Iris pigment epithelial cell (primary cell): ENCODE measurements at regions not wholly inside any gene's neighbourhood (a gene's known extent, or its start where the extent isn't known, plus 50 kb on each side); places are given as distances from the start of the nearest gene placed in this dataset.
"Not testable (repeated sequence)": the region's sequence is repeated elsewhere in the genome, so short reads cannot be mapped to it uniquely, and the experiment has no call there.

ENCODE experiments used
- DNase-seq: peaks from one replicate; pipeline ENCODE4 v3.0.0-alpha.2; 2011; ENCODE audit warnings: low read depth

GRCh38 chr7:96770758-96771157 lies 61.1 kb upstream of the SEM1 start:
- no peak for DNase-seq

- no peak for DNase-seq
Measured at GRCh38 chr7:96772139-96772694, 62.6 kb upstream of the SEM1 start.

GRCh38 chr7:96773483-96773882 lies 63.8 kb upstream of the SEM1 start:
- no peak for DNase-seq

GRCh38 chr7:96774358-96774757 lies 64.7 kb upstream of the SEM1 start:
- no peak for DNase-seq

- DNase-seq, result no peak
Measured at GRCh38 chr7:96775046-96775445, 65.4 kb upstream of the SEM1 start.

GRCh38 chr7:96778263-96778662 lies 68.6 kb upstream of the SEM1 start:
- no peak for DNase-seq

- no peak for DNase-seq
Measured at GRCh38 chr7:96781919-96782318, 72.3 kb upstream of the SEM1 start.

GRCh38 chr7:96782686-96783298 lies 73.1 kb upstream of the SEM1 start:
- DNase-seq, result not testable (repeated sequence)

- DNase-seq, result no peak
Measured at GRCh38 chr7:96784597-96784996, 75.0 kb upstream of the SEM1 start.

GRCh38 chr7:96786261-96786997 lies 76.8 kb upstream of the SEM1 start:
- DNase-seq, result no peak

GRCh38 chr7:96786998-96787395 lies 77.4 kb upstream of the SEM1 start:
- no peak for DNase-seq

- no peak for DNase-seq
Measured at GRCh38 chr7:96789914-96790313, 80.3 kb upstream of the SEM1 start.

GRCh38 chr7:96792115-96792514 lies 82.5 kb upstream of the SEM1 start:
- DNase-seq, result no peak

- DNase-seq, result no peak
Measured at GRCh38 chr7:96794063-96794462, 84.4 kb upstream of the SEM1 start.

- DNase-seq, result no peak
Measured at GRCh38 chr7:96800122-96800521, 90.5 kb upstream of the SEM1 start.

- DNase-seq, result no peak
Measured at GRCh38 chr7:96800824-96801223, 91.2 kb upstream of the SEM1 start.

- no peak for DNase-seq
Measured at GRCh38 chr7:96819111-96819700, 109.6 kb upstream of the SEM1 start.

GRCh38 chr7:96821131-96821530 lies 111.5 kb upstream of the SEM1 start:
- DNase-seq, result not testable (repeated sequence)

- no peak for DNase-seq
Measured at GRCh38 chr7:96822824-96823223, 113.2 kb upstream of the SEM1 start.

GRCh38 chr7:96823274-96823673 lies 113.6 kb upstream of the SEM1 start:
- DNase-seq, result peak; percentile 53

- no peak for DNase-seq
Measured at GRCh38 chr7:96824686-96825085, 115.0 kb upstream of the SEM1 start.

- no peak for DNase-seq
Measured at GRCh38 chr7:96825285-96825684, 115.6 kb upstream of the SEM1 start.

- DNase-seq, result no peak
Measured at GRCh38 chr7:96826089-96826488, 116.4 kb upstream of the SEM1 start.
